ENCODE measurements at regions not wholly inside any gene's neighbourhood (a gene's known extent, or its start where the extent isn't known, plus 50 kb on each side); places are given as distances from the start of the nearest gene placed in this dataset.

- Histone ChIP-seq H3K36me3 (ENCODE audit: control insufficient read depth, insufficient read depth, low read length) (no peaks in the 10 kb centered on the region), H3K9me3 (no peaks in the 10 kb centered on the region), H3K27me3 (replicated peaks; ENCODE audit: control insufficient read depth, insufficient read depth, low read length) (no peaks in the 10 kb centered on the region), H3K4me1 (no peaks in the 10 kb centered on the region), H3K4me3 (ENCODE audit: low read depth, low read length) (no peak overlapping the region)
- Mint-ChIP-seq H3K27me3 (ENCODE audit: insufficient read depth, unreplicated experiment) (peaks cover 6% of the 10 kb centered on the region), H3K27ac (ENCODE audit: unreplicated experiment) (no peak overlapping the region), H3K4me1 (ENCODE audit: low read depth, unreplicated experiment) (no peaks in the 10 kb centered on the region), H3K4me3 (ENCODE audit: unreplicated experiment) (no peak overlapping the region), H3K36me3 (ENCODE audit: insufficient read depth, unreplicated experiment) (no peaks in the 10 kb centered on the region), H3K9me3 (ENCODE audit: unreplicated experiment) (no peaks in the 10 kb centered on the region)
- intact Hi-C loops (cut with micrococcal nuclease; ENCODE audit: unreplicated experiment): no loop called here
- TF ChIP-seq, protein P1, sequence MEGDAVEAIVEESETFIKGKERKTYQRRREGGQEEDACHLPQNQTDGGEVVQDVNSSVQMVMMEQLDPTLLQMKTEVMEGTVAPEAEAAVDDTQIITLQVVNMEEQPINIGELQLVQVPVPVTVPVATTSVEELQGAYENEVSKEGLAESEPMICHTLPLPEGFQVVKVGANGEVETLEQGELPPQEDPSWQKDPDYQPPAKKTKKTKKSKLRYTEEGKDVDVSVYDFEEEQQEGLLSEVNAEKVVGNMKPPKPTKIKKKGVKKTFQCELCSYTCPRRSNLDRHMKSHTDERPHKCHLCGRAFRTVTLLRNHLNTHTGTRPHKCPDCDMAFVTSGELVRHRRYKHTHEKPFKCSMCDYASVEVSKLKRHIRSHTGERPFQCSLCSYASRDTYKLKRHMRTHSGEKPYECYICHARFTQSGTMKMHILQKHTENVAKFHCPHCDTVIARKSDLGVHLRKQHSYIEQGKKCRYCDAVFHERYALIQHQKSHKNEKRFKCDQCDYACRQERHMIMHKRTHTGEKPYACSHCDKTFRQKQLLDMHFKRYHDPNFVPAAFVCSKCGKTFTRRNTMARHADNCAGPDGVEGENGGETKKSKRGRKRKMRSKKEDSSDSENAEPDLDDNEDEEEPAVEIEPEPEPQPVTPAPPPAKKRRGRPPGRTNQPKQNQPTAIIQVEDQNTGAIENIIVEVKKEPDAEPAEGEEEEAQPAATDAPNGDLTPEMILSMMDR (IDR thresholded peaks at IDR 0.05; ENCODE audit: insufficient read depth in 1 of 2, low read depth in 1 of 2, low read length in 1 of 2, severe bottlenecking in 1 of 2, unreplicated experiment in 1 of 2): no peak
- no peak for DNase-seq
- ChIA-PET CTCF (interaction anchor here (0.6 kb wide), 1 partner anchor 1273 kb away, joined by 4 read pairs; no protein-coding TSS in a partner anchor), POLR2A (no interaction called here)
- BruUV-seq (replicated peaks): no TSS peak
Measured at GRCh38 chr6:164720-165119, 127.6 kb upstream of the DUSP22 start.

DNA sequence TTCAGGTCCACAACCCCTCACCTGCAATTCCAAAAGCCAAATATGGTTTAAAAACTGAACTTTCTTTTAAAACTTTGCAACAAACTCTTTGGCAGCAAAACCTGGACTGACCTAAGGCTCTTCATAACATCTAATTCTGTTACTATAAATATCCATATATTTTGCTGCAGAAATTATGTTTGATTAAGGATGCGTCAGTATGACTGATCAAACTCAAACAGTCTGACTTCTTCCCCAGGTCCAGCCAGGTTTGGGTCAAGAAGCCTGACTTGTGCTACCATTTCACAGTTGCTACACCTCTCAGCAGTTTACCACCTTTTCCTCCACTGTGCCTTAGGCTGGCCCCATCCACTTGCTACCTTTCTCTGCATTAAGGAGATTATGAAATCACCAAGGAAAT, 127.0 kb upstream of the DUSP22 start:
- no peaks in the 10 kb centered on the region for H3K9me3 ChIP-seq
- no peaks in the 10 kb centered on the region for H3K9me3 Mint-ChIP-seq (ENCODE audit: unreplicated experiment)
- H3K4me1 ChIP-seq: no peaks in the 10 kb centered on the region
- TF ChIP-seq, protein P1 (IDR thresholded peaks at IDR 0.05; ENCODE audit: insufficient read depth in 1 of 2, low read depth in 1 of 2, low read length in 1 of 2, severe bottlenecking in 1 of 2, unreplicated experiment in 1 of 2): no peak
- no peaks in the 10 kb centered on the region for H3K4me1 Mint-ChIP-seq (ENCODE audit: low read depth, unreplicated experiment)
- no peaks in the 10 kb centered on the region for H3K36me3 ChIP-seq (ENCODE audit: control insufficient read depth, insufficient read depth, low read length)
- intact Hi-C loops (cut with micrococcal nuclease; ENCODE audit: unreplicated experiment): no loop called here
- CTCF ChIA-PET: interaction anchor here (0.6 kb wide), 1 partner anchor 1273 kb away, joined by 4 read pairs; no protein-coding TSS in a partner anchor
- no peak overlapping the region for H3K27ac Mint-ChIP-seq (ENCODE audit: unreplicated experiment)
- no peaks in the 10 kb centered on the region for H3K36me3 Mint-ChIP-seq (ENCODE audit: insufficient read depth, unreplicated experiment)
- no TSS peak for BruUV-seq (replicated peaks)
- POLR2A ChIA-PET: no interaction called here
- no peak for DNase-seq
- H3K4me3 ChIP-seq (ENCODE audit: low read depth, low read length): no peak overlapping the region
- peaks cover 4% of the 10 kb centered on the region for H3K27me3 Mint-ChIP-seq (ENCODE audit: insufficient read depth, unreplicated experiment)
- no peak overlapping the region for H3K4me3 Mint-ChIP-seq (ENCODE audit: unreplicated experiment)
- no peaks in the 10 kb centered on the region for H3K27me3 ChIP-seq (replicated peaks; ENCODE audit: control insufficient read depth, insufficient read depth, low read length)

- ChIA-PET POLR2A (no interaction called here), CTCF (interaction anchor here (0.7 kb wide), 1 partner anchor 50 kb away, joined by 4 read pairs; no protein-coding TSS in a partner anchor)
- Histone ChIP-seq H3K4me1 (no peaks in the 10 kb centered on the region), H3K27me3 (replicated peaks; ENCODE audit: control insufficient read depth, insufficient read depth, low read length) (no peaks in the 10 kb centered on the region), H3K4me3 (ENCODE audit: low read depth, low read length) (no peak overlapping the region), H3K36me3 (ENCODE audit: control insufficient read depth, insufficient read depth, low read length) (no peaks in the 10 kb centered on the region), H3K9me3 (0 out of 2 replicates have a peak, but pooled peaks cover 2% of the 10 kb centered on the region)
- H3K4me1 Mint-ChIP-seq (ENCODE audit: low read depth, unreplicated experiment): no peaks in the 10 kb centered on the region
- peaks cover 5% of the 10 kb centered on the region for H3K27me3 Mint-ChIP-seq (ENCODE audit: insufficient read depth, unreplicated experiment)
- H3K27ac Mint-ChIP-seq (ENCODE audit: unreplicated experiment): no peak overlapping the region
- TF ChIP-seq, protein P1 (IDR thresholded peaks at IDR 0.05; ENCODE audit: insufficient read depth in 1 of 2, low read depth in 1 of 2, low read length in 1 of 2, severe bottlenecking in 1 of 2, unreplicated experiment in 1 of 2): no peak
- no peaks in the 10 kb centered on the region for H3K9me3 Mint-ChIP-seq (ENCODE audit: unreplicated experiment)
- H3K4me3 Mint-ChIP-seq (ENCODE audit: unreplicated experiment): no peak overlapping the region
- no peak for DNase-seq
- no TSS peak for BruUV-seq (replicated peaks)
- intact Hi-C loops (cut with micrococcal nuclease; ENCODE audit: unreplicated experiment): no loop called here
- H3K36me3 Mint-ChIP-seq (ENCODE audit: insufficient read depth, unreplicated experiment): no peaks in the 10 kb centered on the region
Measured at GRCh38 chr6:165906-166305, 126.4 kb upstream of the DUSP22 start.
